ENCODE measurements at regions not wholly inside any gene's neighbourhood (a gene's known extent, or its start where the extent isn't known, plus 50 kb on each side); places are given as distances from the start of the nearest gene placed in this dataset.

DNA sequence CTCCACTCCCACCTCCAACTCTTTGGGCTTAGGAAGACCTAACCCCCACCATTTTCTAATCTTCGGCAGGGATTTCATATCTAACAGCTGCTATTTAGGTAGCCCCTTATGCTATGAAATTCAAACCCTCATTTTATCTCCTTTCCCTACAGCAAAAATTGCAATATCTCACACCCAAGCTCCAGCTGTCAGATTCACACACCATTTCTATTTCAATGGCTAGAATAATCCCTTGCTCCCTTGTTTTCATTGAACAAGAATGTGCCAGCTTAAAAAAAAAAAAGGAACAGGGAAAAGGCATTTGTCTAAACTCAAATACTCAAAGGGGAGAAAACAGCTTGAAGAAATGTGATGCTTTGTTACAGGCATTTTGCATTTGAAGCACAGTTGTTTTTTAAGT is 850.6 kb upstream of the ACVR2A start:
- 86% methylated on average over 1 of the region's 1 CpG for WGBS (ENCODE audit: insufficient coverage)
- intact Hi-C loops (cut with micrococcal nuclease), result no loop called here
- Histone ChIP-seq H3K4me3 (ENCODE audit: control extremely low read depth in 1 of 5, extremely low read depth in 1 of 5, insufficient read depth in 1 of 5, low read depth in 2 of 5, low read length in 4 of 5) (no peak overlapping the region), H4K20me1 (ENCODE audit: control insufficient read depth, insufficient read depth, low read length, poor library complexity, severe bottlenecking) (no peaks in the 10 kb centered on the region), H3K4me2 (replicated peaks; ENCODE audit: low read depth, low read length, poor library complexity, severe bottlenecking) (no peak overlapping the region), H3K9ac (ENCODE audit: low read length) (no peak overlapping the region), H3K27me3 (replicated peaks in 1 of 4; ENCODE audit: control extremely low read depth in 1 of 4, control insufficient read depth in 3 of 4, insufficient read depth in 4 of 4, low read length in 3 of 4) (no peaks in the 10 kb centered on the region), H3K9me3 (ENCODE audit: control extremely low read depth in 1 of 3, control insufficient read depth in 2 of 3, insufficient read depth in 1 of 3, low read length in 2 of 3) (no peaks in the 10 kb centered on the region), H2AFZ (ENCODE audit: insufficient read depth, low read depth, low read length, poor library complexity, severe bottlenecking) (no peak overlapping the region), H3K79me2 (ENCODE audit: control insufficient read depth, insufficient read depth, low read length) (no peaks in the 10 kb centered on the region), H3K36me3 (replicated peaks in 1 of 2; ENCODE audit: control extremely low read depth in 1 of 2, control insufficient read depth in 1 of 2, extremely low read depth in 1 of 2, insufficient read depth in 2 of 2, low read length in 1 of 2) (no peaks in the 10 kb centered on the region), H3K27ac (ENCODE audit: low read length in 2 of 2) (no peak overlapping the region), H3K4me1 (ENCODE audit: control insufficient read depth in 2 of 2, insufficient read depth in 2 of 2, low read length in 2 of 2) (no peaks in the 10 kb centered on the region)
- CTCF ChIA-PET, result no interaction called here
- Mint-ChIP-seq H3K4me3 (no peak overlapping the region), H3K27me3 (no peaks in the 10 kb centered on the region), H3K27ac (no peak overlapping the region), H3K4me1 (no peaks in the 10 kb centered on the region), H3K9me3 (ENCODE audit: insufficient read depth) (no peaks in the 10 kb centered on the region)
- TF ChIP-seq, protein P1, sequence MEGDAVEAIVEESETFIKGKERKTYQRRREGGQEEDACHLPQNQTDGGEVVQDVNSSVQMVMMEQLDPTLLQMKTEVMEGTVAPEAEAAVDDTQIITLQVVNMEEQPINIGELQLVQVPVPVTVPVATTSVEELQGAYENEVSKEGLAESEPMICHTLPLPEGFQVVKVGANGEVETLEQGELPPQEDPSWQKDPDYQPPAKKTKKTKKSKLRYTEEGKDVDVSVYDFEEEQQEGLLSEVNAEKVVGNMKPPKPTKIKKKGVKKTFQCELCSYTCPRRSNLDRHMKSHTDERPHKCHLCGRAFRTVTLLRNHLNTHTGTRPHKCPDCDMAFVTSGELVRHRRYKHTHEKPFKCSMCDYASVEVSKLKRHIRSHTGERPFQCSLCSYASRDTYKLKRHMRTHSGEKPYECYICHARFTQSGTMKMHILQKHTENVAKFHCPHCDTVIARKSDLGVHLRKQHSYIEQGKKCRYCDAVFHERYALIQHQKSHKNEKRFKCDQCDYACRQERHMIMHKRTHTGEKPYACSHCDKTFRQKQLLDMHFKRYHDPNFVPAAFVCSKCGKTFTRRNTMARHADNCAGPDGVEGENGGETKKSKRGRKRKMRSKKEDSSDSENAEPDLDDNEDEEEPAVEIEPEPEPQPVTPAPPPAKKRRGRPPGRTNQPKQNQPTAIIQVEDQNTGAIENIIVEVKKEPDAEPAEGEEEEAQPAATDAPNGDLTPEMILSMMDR (IDR thresholded peaks at IDR 0.05), result no peak
- no peak for TF ChIP-seq EZH2 (IDR thresholded peaks at IDR 0.05; ENCODE audit: borderline replicate concordance, insufficient read depth, low read depth, low read length, poor library complexity, severe bottlenecking)
- ATAC-seq (ENCODE audit: low read depth) (no peak), DNase-seq (no peak)
- POLR2A ChIA-PET, result no interaction called here

DNA sequence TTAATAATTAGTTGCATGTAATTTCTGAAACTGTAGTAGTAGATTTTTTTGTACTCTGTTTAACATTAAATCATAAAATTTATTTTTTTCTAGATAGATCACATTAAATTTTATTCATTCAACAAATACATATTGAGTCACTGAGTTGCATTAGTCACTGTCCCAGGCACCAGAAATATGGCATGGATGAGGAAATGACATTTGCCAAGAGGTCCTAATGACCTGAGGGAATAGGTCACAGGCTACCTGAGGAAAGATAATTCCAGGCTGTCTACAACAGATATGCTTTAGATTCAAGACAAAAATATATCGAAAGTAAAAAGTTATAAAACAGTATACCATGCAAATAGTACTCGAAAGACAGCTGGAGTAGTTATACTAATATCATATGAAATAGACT is 852.4 kb upstream of the ACVR2A start:
- Histone ChIP-seq H2AFZ (ENCODE audit: insufficient read depth, low read depth, low read length, poor library complexity, severe bottlenecking) (no peak overlapping the region), H4K20me1 (ENCODE audit: control insufficient read depth, insufficient read depth, low read length, poor library complexity, severe bottlenecking) (no peaks in the 10 kb centered on the region), H3K4me2 (replicated peaks; ENCODE audit: low read depth, low read length, poor library complexity, severe bottlenecking) (no peak overlapping the region), H3K4me3 (ENCODE audit: control extremely low read depth in 1 of 5, extremely low read depth in 1 of 5, insufficient read depth in 1 of 5, low read depth in 2 of 5, low read length in 4 of 5) (no peak overlapping the region), H3K36me3 (replicated peaks in 1 of 2; ENCODE audit: control extremely low read depth in 1 of 2, control insufficient read depth in 1 of 2, extremely low read depth in 1 of 2, insufficient read depth in 2 of 2, low read length in 1 of 2) (no peaks in the 10 kb centered on the region), H3K9me3 (ENCODE audit: control extremely low read depth in 1 of 3, control insufficient read depth in 2 of 3, insufficient read depth in 1 of 3, low read length in 2 of 3) (no peaks in the 10 kb centered on the region), H3K9ac (ENCODE audit: low read length) (no peak overlapping the region), H3K27ac (ENCODE audit: low read length in 2 of 2) (no peak overlapping the region), H3K79me2 (ENCODE audit: control insufficient read depth, insufficient read depth, low read length) (no peaks in the 10 kb centered on the region), H3K4me1 (ENCODE audit: control insufficient read depth in 2 of 2, insufficient read depth in 2 of 2, low read length in 2 of 2) (no peaks in the 10 kb centered on the region), H3K27me3 (replicated peaks in 1 of 4; ENCODE audit: control extremely low read depth in 1 of 4, control insufficient read depth in 3 of 4, insufficient read depth in 4 of 4, low read length in 3 of 4) (no peaks in the 10 kb centered on the region)
- TF ChIP-seq, protein P1 (IDR thresholded peaks at IDR 0.05), result no peak
- no peak for TF ChIP-seq EZH2 (IDR thresholded peaks at IDR 0.05; ENCODE audit: borderline replicate concordance, insufficient read depth, low read depth, low read length, poor library complexity, severe bottlenecking)
- DNase-seq, result no peak
- CTCF ChIA-PET, result interaction anchor here (0.7 kb wide), 1 partner anchor 1821 kb away, joined by 3 read pairs; no protein-coding TSS in a partner anchor
- Mint-ChIP-seq H3K27ac (no peak overlapping the region), H3K27me3 (no peaks in the 10 kb centered on the region), H3K4me3 (no peak overlapping the region), H3K4me1 (no peaks in the 10 kb centered on the region), H3K9me3 (ENCODE audit: insufficient read depth) (no peaks in the 10 kb centered on the region)
- intact Hi-C loops (cut with micrococcal nuclease), result no loop called here
- ATAC-seq (ENCODE audit: low read depth), result no peak
- WGBS (ENCODE audit: insufficient coverage), result no CpG with 5 or more reads among the region's 2 CpGs
- POLR2A ChIA-PET, result no interaction called here
